Breast epithelium (tissue), 3 donors: ENCODE measurements at regions not wholly inside any gene's neighbourhood (a gene's known extent, or its start where the extent isn't known, plus 50 kb on each side); places are given as distances from the start of the nearest gene placed in this dataset.

Experiments
- CTCF ChIP-seq, 3 donors: fragments of 450-650 bp; IDR thresholded peaks; one replicate each; pipeline ENCODE4 v1.5.1; 2016 to 2017; ENCODE audit warnings: antibody characterized with exemption in 3 of 3, mild to moderate bottlenecking in 3 of 3, moderate library complexity in 3 of 3
- POLR2AphosphoS5 ChIP-seq, 3 donors: sonication (generic); formaldehyde crosslinking; IDR thresholded peaks; one replicate each; pipeline ENCODE4 v1.6.1; 2017; ENCODE audit warnings: antibody characterized with exemption in 3 of 3

- TF ChIP-seq CTCF (IDR thresholded peaks at IDR 0.05) (no peak), POLR2AphosphoS5 (IDR thresholded peaks at IDR 0.05) (no peak)
Measured at GRCh38 chr11:26102325-26102724, 229.6 kb upstream of the ANO3 start.
